Liver (tissue), 8 donors: ENCODE measurements at regions not wholly inside any gene's neighbourhood (a gene's known extent, or its start where the extent isn't known, plus 50 kb on each side); places are given as distances from the start of the nearest gene placed in this dataset.

Source experiments
- DNase-seq: peaks from one replicate; pipeline ENCODE4 v3.0.0-alpha.2; 2017; ENCODE audit warnings: low spot score
- H3K27ac ChIP-seq, 2 donors: one replicate each; pipeline ENCODE4 v1.7.0; 2013; ENCODE audit warnings: inconsistent platforms in 2 of 2, low read length in 2 of 2, control low read depth in 1 of 2, low read depth in 1 of 2, mild to moderate bottlenecking in 1 of 2
- H3K27me3 ChIP-seq, 4 donors: one replicate each; pipeline versions ENCODE4 v1.6.1 to v1.7.0; 2013; ENCODE audit warnings: low read length in 3 of 4, inconsistent platforms in 1 of 4, mild to moderate bottlenecking in 1 of 4, moderate library complexity in 1 of 4; ENCODE audit not compliant: control insufficient read depth in 4 of 4, insufficient read depth in 4 of 4
- H3K36me3 ChIP-seq, 4 donors: one replicate each; pipeline versions ENCODE4 v1.6.1 to v1.7.0; 2013; ENCODE audit warnings: low read length in 3 of 4, mild to moderate bottlenecking in 3 of 4, low read depth in 1 of 4, moderate library complexity in 1 of 4; ENCODE audit not compliant: control insufficient read depth in 4 of 4, insufficient read depth in 3 of 4
- H3K4me1 ChIP-seq, 4 donors: one replicate each; pipeline versions ENCODE4 v1.6.1 to v1.7.0; 2013; ENCODE audit warnings: low read length in 3 of 4, mild to moderate bottlenecking in 3 of 4, moderate library complexity in 1 of 4; ENCODE audit not compliant: control insufficient read depth in 4 of 4, insufficient read depth in 4 of 4
- H3K4me3 ChIP-seq, 3 donors: one replicate each; pipeline versions ENCODE4 v1.6.1 to v1.7.0; 2013; ENCODE audit warnings: low read length in 3 of 3, control low read depth in 1 of 3, low read depth in 1 of 3, mild to moderate bottlenecking in 1 of 3
- H3K9ac ChIP-seq, 2 donors: one replicate each; pipeline ENCODE4 v1.7.0; 2013; ENCODE audit warnings: low read length in 2 of 2, mild to moderate bottlenecking in 2 of 2, moderate library complexity in 2 of 2, control low read depth in 1 of 2, low read depth in 1 of 2
- H3K9me3 ChIP-seq, 4 donors: one replicate each; pipeline versions ENCODE4 v1.6.1 to v1.7.0; 2013; ENCODE audit warnings: low read length in 3 of 4; ENCODE audit not compliant: control insufficient read depth in 4 of 4
- EGR1 ChIP-seq, 2 donors: IDR thresholded peaks; 2 replicates each; pipeline ENCODE4 v1.6.1; 2016 to 2018; ENCODE audit warnings: antibody characterized with exemption in 2 of 2, low read depth in 2 of 2
- FOXA1 ChIP-seq: IDR thresholded peaks from 2 replicates; pipeline ENCODE4 v1.6.1; 2016; ENCODE audit warnings: antibody characterized with exemption
- GABPA ChIP-seq, 2 donors: IDR thresholded peaks in 1 of 2; conservative IDR thresholded peaks in 1 of 2; 2 replicates each; pipeline ENCODE4 v1.6.1; 2016; ENCODE audit warnings: antibody characterized with exemption in 2 of 2, mild to moderate bottlenecking in 1 of 2, moderate library complexity in 1 of 2
- HNF4A ChIP-seq, 2 donors: conservative IDR thresholded peaks; 2 replicates each; pipeline ENCODE4 v1.6.1; 2016; ENCODE audit warnings: antibody characterized with exemption in 2 of 2, mild to moderate bottlenecking in 2 of 2
- HNF4G ChIP-seq: IDR thresholded peaks from 2 replicates; pipeline ENCODE4 v1.6.1; 2016; ENCODE audit warnings: antibody characterized with exemption
- JUND ChIP-seq, 2 donors: IDR thresholded peaks; 2 replicates each; pipeline ENCODE4 v1.6.1; 2016; ENCODE audit warnings: antibody characterized with exemption in 2 of 2
- NR2F2 ChIP-seq: IDR thresholded peaks from 2 replicates; pipeline ENCODE4 v1.6.1; 2016; ENCODE audit warnings: antibody characterized with exemption
- RAD21 ChIP-seq, 2 donors: IDR thresholded peaks; 2 replicates each; pipeline ENCODE4 v1.6.1; 2016; ENCODE audit warnings: antibody characterized with exemption in 2 of 2, mild to moderate bottlenecking in 2 of 2
- SP1 ChIP-seq: IDR thresholded peaks from 2 replicates; pipeline ENCODE4 v1.6.1; 2018; ENCODE audit warnings: antibody characterized with exemption, mild to moderate bottlenecking
- YY1 ChIP-seq: IDR thresholded peaks from 2 replicates; pipeline ENCODE4 v1.6.1; 2016; ENCODE audit warnings: antibody characterized with exemption, mild to moderate bottlenecking
- WGBS: extraction: QIAGEN DNeasy Blood & Tissue Kit; methylation state at CpG from one replicate; pipeline ENCODE4 v1.1.7; 2013; 5-methylcytosine and 5-hydroxymethylcytosine counted together
- TF ChIP-seq, protein P1 (sequence below): IDR thresholded peaks from 2 replicates; pipeline ENCODE4 v1.6.1; 2016; ENCODE audit warnings: antibody characterized with exemption
- TF ChIP-seq, protein P2 (sequence below): fragments of 150-350 bp; IDR thresholded peaks from 2 replicates; pipeline ENCODE4 v1.5.1; 2017; ENCODE audit warnings: improper control_type of control experiment, low read depth, low read length; ENCODE audit not compliant: missing input control
- TF ChIP-seq, protein P3 (sequence below): IDR thresholded peaks from 2 replicates; pipeline ENCODE4 v1.6.1; 2016; ENCODE audit warnings: antibody characterized with exemption
- TF ChIP-seq, protein P4 (sequence below): IDR thresholded peaks from 2 replicates; pipeline ENCODE4 v1.6.1; 2016; ENCODE audit warnings: antibody characterized with exemption
- TF ChIP-seq, protein P5 (sequence below): IDR thresholded peaks from 2 replicates; pipeline ENCODE4 v1.6.1; 2016; ENCODE audit warnings: antibody characterized with exemption, mild to moderate bottlenecking
- donor health status: healthy.
- donor health status: healthy.
- donor health status: healthy.
- donor health status: healthy.
- donor health status: healthy.

DNA sequence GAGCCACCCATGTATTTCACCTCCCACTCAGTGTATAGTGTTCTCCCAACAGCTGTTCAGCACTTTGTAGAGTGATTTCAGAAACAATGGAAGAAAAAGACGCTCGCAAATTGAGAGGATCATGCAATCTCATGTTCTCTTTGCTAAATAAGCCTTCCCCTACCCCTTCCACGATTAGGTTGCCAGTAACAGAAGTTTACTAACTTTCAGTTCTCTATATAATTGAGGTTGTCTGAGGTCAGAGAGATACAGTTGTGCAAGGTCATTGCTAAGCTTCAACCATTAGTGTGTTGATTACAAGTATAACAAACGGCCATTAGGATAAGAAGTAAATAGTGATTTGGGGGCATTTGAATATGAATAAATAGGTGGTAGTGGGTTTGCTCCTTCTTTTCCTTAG is 99.6 kb downstream of the TUSC7 start:
- H3K27ac ChIP-seq: no peak overlapping the region
- whole genome bisulfite sequencing: 64% methylated on average over 4 of the region's 4 CpGs
- no peaks in the 10 kb centered on the region for H3K27me3 ChIP-seq

DNA sequence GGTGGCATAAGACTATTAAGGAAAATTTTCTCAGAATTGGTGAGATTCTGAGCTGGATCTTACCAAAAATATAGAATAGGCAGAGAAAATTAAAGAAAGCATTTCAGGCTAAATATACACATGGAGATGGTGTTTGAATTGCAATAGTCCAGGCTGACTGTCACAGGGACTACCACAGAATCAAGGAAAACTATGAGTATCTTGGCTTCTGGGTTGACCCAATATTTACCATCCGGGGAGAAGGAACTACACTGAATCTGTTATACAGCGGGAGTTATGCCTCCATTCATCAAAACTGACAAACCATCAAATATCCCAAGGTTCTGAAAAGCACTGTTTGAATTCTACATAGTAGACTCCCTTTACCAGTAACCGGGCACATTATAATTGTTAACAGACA is 102.2 kb downstream of the TUSC7 start:
- 84% methylated on average over 3 of the region's 3 CpGs for WGBS
- no peak for DNase-seq
- Histone ChIP-seq H3K9me3 (no peaks in the 10 kb centered on the region), H3K4me3 (no peak overlapping the region), H3K27ac (no peak overlapping the region), H3K27me3 (no peaks in the 10 kb centered on the region), H3K9ac (no peak overlapping the region), H3K36me3 (no peaks in the 10 kb centered on the region), H3K4me1 (no peaks in the 10 kb centered on the region)
- TF ChIP-seq, protein P1, sequence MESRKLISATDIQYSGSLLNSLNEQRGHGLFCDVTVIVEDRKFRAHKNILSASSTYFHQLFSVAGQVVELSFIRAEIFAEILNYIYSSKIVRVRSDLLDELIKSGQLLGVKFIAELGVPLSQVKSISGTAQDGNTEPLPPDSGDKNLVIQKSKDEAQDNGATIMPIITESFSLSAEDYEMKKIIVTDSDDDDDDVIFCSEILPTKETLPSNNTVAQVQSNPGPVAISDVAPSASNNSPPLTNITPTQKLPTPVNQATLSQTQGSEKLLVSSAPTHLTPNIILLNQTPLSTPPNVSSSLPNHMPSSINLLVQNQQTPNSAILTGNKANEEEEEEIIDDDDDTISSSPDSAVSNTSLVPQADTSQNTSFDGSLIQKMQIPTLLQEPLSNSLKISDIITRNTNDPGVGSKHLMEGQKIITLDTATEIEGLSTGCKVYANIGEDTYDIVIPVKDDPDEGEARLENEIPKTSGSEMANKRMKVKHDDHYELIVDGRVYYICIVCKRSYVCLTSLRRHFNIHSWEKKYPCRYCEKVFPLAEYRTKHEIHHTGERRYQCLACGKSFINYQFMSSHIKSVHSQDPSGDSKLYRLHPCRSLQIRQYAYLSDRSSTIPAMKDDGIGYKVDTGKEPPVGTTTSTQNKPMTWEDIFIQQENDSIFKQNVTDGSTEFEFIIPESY: no peak

More for the DNA sequence above, 99.6 kb downstream of the TUSC7 start:
- Histone ChIP-seq H3K4me1 (no peaks in the 10 kb centered on the region), H3K36me3 (no peaks in the 10 kb centered on the region), H3K9ac (no peak overlapping the region), H3K4me3 (no peak overlapping the region), H3K9me3 (no peaks in the 10 kb centered on the region)
- TF ChIP-seq HNF4A (conservative IDR thresholded peaks at IDR 0.05) (no peak), YY1 (no peak), SP1 (no peak), EGR1 (IDR thresholded peaks at IDR 0.05; ENCODE audit: low read depth in 2 of 2) (no peak), GABPA (IDR thresholded peaks at IDR 0.05 in 1 of 2, conservative IDR thresholded peaks at IDR 0.05 in 1 of 2) (no peak), FOXA1 (no peak), RAD21 (IDR thresholded peaks at IDR 0.05) (no peak), JUND (IDR thresholded peaks at IDR 0.05) (no peak), HNF4G (no peak), NR2F2 (no peak)
- TF ChIP-seq, protein P2, sequence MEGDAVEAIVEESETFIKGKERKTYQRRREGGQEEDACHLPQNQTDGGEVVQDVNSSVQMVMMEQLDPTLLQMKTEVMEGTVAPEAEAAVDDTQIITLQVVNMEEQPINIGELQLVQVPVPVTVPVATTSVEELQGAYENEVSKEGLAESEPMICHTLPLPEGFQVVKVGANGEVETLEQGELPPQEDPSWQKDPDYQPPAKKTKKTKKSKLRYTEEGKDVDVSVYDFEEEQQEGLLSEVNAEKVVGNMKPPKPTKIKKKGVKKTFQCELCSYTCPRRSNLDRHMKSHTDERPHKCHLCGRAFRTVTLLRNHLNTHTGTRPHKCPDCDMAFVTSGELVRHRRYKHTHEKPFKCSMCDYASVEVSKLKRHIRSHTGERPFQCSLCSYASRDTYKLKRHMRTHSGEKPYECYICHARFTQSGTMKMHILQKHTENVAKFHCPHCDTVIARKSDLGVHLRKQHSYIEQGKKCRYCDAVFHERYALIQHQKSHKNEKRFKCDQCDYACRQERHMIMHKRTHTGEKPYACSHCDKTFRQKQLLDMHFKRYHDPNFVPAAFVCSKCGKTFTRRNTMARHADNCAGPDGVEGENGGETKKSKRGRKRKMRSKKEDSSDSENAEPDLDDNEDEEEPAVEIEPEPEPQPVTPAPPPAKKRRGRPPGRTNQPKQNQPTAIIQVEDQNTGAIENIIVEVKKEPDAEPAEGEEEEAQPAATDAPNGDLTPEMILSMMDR: no peak
- TF ChIP-seq, protein P3, sequence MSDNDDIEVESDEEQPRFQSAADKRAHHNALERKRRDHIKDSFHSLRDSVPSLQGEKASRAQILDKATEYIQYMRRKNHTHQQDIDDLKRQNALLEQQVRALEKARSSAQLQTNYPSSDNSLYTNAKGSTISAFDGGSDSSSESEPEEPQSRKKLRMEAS: no peak
- TF ChIP-seq, protein P4, sequence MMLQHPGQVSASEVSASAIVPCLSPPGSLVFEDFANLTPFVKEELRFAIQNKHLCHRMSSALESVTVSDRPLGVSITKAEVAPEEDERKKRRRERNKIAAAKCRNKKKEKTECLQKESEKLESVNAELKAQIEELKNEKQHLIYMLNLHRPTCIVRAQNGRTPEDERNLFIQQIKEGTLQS: no peak
- TF ChIP-seq, protein P1: no peak
- TF ChIP-seq, protein P5, sequence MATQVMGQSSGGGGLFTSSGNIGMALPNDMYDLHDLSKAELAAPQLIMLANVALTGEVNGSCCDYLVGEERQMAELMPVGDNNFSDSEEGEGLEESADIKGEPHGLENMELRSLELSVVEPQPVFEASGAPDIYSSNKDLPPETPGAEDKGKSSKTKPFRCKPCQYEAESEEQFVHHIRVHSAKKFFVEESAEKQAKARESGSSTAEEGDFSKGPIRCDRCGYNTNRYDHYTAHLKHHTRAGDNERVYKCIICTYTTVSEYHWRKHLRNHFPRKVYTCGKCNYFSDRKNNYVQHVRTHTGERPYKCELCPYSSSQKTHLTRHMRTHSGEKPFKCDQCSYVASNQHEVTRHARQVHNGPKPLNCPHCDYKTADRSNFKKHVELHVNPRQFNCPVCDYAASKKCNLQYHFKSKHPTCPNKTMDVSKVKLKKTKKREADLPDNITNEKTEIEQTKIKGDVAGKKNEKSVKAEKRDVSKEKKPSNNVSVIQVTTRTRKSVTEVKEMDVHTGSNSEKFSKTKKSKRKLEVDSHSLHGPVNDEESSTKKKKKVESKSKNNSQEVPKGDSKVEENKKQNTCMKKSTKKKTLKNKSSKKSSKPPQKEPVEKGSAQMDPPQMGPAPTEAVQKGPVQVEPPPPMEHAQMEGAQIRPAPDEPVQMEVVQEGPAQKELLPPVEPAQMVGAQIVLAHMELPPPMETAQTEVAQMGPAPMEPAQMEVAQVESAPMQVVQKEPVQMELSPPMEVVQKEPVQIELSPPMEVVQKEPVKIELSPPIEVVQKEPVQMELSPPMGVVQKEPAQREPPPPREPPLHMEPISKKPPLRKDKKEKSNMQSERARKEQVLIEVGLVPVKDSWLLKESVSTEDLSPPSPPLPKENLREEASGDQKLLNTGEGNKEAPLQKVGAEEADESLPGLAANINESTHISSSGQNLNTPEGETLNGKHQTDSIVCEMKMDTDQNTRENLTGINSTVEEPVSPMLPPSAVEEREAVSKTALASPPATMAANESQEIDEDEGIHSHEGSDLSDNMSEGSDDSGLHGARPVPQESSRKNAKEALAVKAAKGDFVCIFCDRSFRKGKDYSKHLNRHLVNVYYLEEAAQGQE: no peak
- no peak for DNase-seq
